ENCODE measurements at regions not wholly inside any gene's neighbourhood (a gene's known extent, or its start where the extent isn't known, plus 50 kb on each side); places are given as distances from the start of the nearest gene placed in this dataset.

DNA sequence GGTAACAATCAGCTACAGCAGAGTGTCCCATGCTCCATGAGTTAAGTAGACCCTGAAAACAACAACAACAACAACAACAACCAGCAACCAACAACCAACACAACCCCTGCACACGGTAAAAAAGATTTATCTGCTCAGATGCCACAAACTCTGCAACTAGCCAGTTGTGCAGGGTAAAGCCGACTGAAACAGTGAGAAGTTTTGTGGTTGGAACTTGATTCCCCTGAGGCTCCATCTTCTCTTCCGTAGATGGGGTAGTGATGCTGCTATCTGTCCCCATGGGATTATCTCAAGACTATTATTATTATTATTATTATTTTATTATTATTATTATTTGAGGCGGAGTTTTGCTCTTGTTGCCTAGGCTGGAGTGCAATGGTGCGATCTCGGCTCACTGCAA, 50.6 kb upstream of the RAPGEF2 start:
- DNase-seq, result no peak
- no peaks in the 10 kb centered on the region for H3K4me1 ChIP-seq
- H3K36me3 ChIP-seq, result no peaks in the 10 kb centered on the region
- no peak overlapping the region for H3K4me3 ChIP-seq
- H3K27ac ChIP-seq, result no peak overlapping the region
- intact Hi-C loops (cut with DNase I; ENCODE audit: low total_unique reads), result no loop called here
- no peaks in the 10 kb centered on the region for H3K9me3 ChIP-seq
- no peaks in the 10 kb centered on the region for H3K27me3 ChIP-seq
- TF ChIP-seq POLR2A (IDR thresholded peaks at IDR 0.05), result no peak
- TF ChIP-seq, protein P1, sequence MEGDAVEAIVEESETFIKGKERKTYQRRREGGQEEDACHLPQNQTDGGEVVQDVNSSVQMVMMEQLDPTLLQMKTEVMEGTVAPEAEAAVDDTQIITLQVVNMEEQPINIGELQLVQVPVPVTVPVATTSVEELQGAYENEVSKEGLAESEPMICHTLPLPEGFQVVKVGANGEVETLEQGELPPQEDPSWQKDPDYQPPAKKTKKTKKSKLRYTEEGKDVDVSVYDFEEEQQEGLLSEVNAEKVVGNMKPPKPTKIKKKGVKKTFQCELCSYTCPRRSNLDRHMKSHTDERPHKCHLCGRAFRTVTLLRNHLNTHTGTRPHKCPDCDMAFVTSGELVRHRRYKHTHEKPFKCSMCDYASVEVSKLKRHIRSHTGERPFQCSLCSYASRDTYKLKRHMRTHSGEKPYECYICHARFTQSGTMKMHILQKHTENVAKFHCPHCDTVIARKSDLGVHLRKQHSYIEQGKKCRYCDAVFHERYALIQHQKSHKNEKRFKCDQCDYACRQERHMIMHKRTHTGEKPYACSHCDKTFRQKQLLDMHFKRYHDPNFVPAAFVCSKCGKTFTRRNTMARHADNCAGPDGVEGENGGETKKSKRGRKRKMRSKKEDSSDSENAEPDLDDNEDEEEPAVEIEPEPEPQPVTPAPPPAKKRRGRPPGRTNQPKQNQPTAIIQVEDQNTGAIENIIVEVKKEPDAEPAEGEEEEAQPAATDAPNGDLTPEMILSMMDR (IDR thresholded peaks at IDR 0.05), result no peak

Measured in uterus (tissue), 3 donors.